Muscle layer of duodenum (tissue), 2 donors: ENCODE measurements at regions not wholly inside any gene's neighbourhood (a gene's known extent, or its start where the extent isn't known, plus 50 kb on each side); places are given as distances from the start of the nearest gene placed in this dataset.
"Not testable (repeated sequence)": the region's sequence is repeated elsewhere in the genome, so short reads cannot be mapped to it uniquely, and the experiment has no call there.

Experiments
- H3K27ac ChIP-seq: one replicate; pipeline ENCODE4 v1.7.0; 2013; ENCODE audit warnings: mild to moderate bottlenecking, low read length
- H3K27me3 ChIP-seq: one replicate; pipeline ENCODE4 v1.7.0; 2013; ENCODE audit warnings: low read depth, mild to moderate bottlenecking, control low read depth, low read length
- H3K36me3 ChIP-seq, 2 donors: one replicate each; pipeline ENCODE4 v1.7.0; 2013; ENCODE audit warnings: low read length in 2 of 2, control low read depth in 1 of 2, mild to moderate bottlenecking in 1 of 2; ENCODE audit not compliant: insufficient read depth in 2 of 2, control insufficient read depth in 1 of 2
- H3K4me1 ChIP-seq, 2 donors: one replicate each; pipeline ENCODE4 v1.7.0; 2013; ENCODE audit warnings: low read length in 2 of 2, mild to moderate bottlenecking in 2 of 2, control low read depth in 1 of 2, moderate library complexity in 1 of 2; ENCODE audit not compliant: insufficient read depth in 2 of 2, control insufficient read depth in 1 of 2
- H3K4me3 ChIP-seq, 2 donors: one replicate each; pipeline ENCODE4 v1.7.0; 2013; ENCODE audit warnings: low read length in 2 of 2, low read depth in 1 of 2, mild to moderate bottlenecking in 1 of 2
- H3K9me3 ChIP-seq, 2 donors: one replicate each; pipeline ENCODE4 v1.7.0; 2013; ENCODE audit warnings: low read length in 2 of 2, control low read depth in 1 of 2, mild to moderate bottlenecking in 1 of 2; ENCODE audit not compliant: control insufficient read depth in 1 of 2
- donor health status: healthy.

DNA sequence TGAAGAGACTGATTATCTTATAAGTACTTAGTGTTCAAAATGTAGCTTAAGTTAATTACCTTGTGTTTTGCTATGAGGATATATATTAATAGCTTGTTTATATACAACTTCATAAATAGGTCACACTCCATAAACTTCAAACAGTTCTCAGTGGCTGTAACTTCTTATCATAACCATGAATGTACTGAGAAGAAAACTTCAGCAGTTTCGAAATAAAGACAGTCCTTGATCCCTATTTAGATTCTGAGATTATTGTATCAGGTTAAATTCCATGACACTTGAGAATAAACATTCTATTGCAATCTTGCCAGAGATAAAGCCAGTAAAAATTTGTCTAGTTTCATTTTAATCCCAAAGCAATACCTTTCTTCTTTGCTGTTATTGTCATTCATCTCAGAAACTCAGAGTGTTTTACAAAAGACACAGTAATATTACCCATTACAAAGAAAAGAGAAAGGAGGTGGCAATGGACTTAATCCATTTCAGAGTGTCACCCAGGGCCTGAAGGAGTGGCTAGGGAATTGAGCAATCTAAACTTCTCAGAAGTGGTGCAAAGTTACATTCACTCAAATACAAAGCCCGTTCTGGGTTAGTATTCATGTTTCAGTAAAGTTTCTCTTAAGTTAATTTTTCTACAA lies 403.6 kb downstream of the SEMA3D start:
- no peaks in the 10 kb centered on the region for H3K4me1 ChIP-seq
- H3K27me3 ChIP-seq: no peaks in the 10 kb centered on the region
- H3K4me3 ChIP-seq: peak overlapping the region in 1 of 2 donors; percentile 31
- H3K36me3 ChIP-seq: no peaks in the 10 kb centered on the region
- H3K27ac ChIP-seq: no peak overlapping the region
- H3K9me3 ChIP-seq: no peaks in the 10 kb centered on the region

DNA sequence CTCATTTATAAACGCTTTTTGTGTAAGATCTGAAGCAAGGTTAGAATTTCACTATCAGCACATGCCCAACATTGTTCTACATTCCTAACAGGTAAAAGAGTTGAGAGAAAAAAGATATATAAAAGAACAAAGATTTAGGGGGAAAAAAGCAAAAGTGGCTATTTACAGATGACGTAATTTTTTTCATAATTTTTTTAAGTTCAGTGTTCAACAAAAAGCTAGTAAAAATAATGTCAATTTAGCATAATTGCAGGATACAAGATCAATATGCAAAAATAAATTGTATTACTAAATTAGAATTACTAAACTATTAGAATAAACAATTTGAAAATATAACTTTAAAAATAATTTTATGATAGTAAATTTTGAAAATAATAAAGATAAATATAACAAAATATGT lies 405.0 kb downstream of the SEMA3D start:
- H3K9me3 ChIP-seq: no peaks in the 10 kb centered on the region
- no peak overlapping the region for H3K4me3 ChIP-seq
- H3K27me3 ChIP-seq: no peaks in the 10 kb centered on the region
- H3K4me1 ChIP-seq: no peaks in the 10 kb centered on the region
- H3K36me3 ChIP-seq: no peaks in the 10 kb centered on the region
- no peak overlapping the region for H3K27ac ChIP-seq

DNA sequence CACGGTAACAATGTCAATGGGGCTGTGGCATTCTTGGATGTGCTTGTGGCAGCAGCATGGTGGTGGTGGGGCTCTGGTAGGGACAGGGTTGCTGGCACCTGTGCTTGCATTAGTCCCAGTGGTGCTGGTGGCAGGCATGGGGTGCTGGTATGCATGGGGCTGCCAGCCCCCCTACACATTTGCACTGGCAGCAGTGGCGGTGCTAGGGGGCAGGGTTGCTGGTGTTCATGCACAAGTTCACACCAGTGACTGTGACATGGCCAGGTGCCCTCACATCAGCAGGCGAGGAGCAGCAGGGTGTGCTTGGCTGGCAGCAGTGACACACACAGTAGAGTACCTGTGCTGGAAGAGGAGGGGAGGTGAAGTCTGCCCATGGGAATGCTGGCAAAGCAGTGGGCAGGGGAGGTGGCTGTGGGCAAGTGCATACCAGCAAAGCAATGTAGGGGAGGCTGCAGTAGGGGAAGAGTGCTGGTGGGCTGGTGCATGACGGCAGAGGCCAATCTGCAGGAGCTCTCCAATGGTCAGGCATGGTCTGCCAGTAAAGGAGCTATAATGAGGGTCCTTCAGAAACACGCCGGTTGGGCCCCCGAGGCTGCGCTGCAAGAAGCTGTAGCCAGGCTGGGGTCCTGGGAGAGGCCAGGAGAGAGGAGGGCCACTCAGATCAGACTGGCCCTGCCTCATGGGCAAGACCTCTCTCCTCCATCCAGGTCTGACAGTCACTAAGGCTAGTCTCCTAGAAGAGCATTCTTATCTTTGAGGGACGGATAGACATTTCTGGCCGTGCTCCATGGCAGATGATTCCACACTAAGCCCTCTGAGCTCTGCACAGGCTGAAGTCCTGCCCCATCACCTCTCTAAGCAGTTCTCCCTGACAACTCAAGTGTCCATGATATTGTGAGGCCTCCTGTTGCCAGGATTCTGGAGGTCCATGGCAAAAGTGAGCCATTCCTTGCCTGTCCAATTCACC lies 406.4 kb downstream of the SEMA3D start:
- Histone ChIP-seq H3K27ac (no peak overlapping the region), H3K4me3 (no peak overlapping the region), H3K4me1 (no peaks in the 10 kb centered on the region), H3K27me3 (no peaks in the 10 kb centered on the region), H3K36me3 (no peaks in the 10 kb centered on the region), H3K9me3 (no peaks in the 10 kb centered on the region)

DNA sequence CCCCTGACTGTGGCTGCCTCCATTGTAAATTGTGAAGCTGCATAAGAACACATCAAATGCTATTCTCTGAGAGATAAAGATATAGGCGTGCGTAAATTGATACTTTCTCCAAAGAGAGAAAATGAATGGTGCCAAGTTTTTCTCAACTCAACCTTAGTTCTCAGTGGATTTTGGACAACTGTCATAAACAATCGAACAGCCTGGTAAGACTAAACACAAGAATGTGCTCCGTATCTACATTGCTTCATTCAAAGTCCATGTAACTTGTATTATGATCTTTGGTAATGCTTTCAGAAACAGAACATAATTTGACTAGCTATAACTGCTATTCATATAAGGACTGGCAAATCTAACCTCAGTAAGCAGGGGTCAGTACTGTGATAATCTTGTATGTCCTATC lies 429.1 kb downstream of the SEMA3D start:
- H3K36me3 ChIP-seq: no peaks in the 10 kb centered on the region
- H3K4me3 ChIP-seq: no peak overlapping the region
- no peaks in the 10 kb centered on the region for H3K27me3 ChIP-seq
- no peak overlapping the region for H3K27ac ChIP-seq
- H3K9me3 ChIP-seq: no peaks in the 10 kb centered on the region
- no peaks in the 10 kb centered on the region for H3K4me1 ChIP-seq

DNA sequence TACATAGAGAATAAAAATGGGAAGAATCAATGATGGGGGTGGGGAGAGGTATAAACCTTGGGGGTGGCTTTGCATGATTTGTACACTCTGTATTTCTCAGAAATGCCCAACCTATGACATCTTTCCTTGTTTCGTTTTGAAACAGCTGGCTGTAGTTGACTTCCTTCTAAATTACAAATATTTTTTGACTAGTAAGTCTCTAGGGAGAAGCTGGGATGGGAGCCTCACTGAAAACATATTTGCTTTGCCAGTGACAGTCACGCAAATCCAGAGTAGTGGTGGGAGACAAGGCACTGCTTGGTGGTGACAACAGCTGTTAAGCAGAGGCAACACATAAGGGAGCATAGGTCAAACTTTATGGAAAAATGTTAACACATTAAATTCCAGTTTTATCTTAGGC lies 440.5 kb downstream of the SEMA3D start:
- no peak overlapping the region for H3K27ac ChIP-seq
- peak overlapping the region in 1 of 2 donors; percentile 4 for H3K4me3 ChIP-seq
- no peaks in the 10 kb centered on the region for H3K9me3 ChIP-seq
- no peaks in the 10 kb centered on the region for H3K4me1 ChIP-seq
- H3K27me3 ChIP-seq: no peaks in the 10 kb centered on the region
- H3K36me3 ChIP-seq: no peaks in the 10 kb centered on the region

- Histone ChIP-seq H3K4me3 (no peak overlapping the region), H3K4me1 (no peaks in the 10 kb centered on the region), H3K36me3 (no peaks in the 10 kb centered on the region), H3K27me3 (no peaks in the 10 kb centered on the region), H3K9me3 (no peaks in the 10 kb centered on the region), H3K27ac (no peak overlapping the region)
Measured at GRCh38 chr7:84744385-84744784, 442.5 kb downstream of the SEMA3D start.

DNA sequence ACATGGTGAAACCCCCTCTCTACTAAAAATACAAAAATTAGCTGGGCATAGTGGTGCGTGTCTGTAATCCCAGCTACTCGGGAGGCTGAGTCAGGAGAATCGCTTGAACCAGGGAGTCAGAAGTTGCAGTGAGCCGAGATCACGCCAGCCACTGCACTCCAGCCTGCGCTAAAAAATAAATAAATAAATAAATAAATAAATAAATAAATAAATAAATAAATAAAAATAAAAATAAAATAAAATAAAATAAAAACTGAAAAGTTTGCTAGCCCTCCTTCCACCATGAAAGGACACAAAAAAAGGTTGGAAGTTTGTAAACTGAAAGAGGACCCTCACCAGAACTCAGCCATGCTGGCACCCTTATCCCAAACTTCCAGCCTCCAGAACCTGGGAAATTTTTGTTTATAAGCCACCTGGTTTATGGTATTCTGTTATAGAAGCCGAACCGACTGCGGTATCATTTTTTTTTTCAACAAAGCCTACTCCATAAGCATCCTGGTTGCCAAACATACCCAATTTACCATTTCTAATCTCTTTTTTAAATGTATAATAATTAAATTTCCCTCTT lies 448.2 kb downstream of the SEMA3D start:
- H3K4me3 ChIP-seq: no peak overlapping the region
- H3K36me3 ChIP-seq: no peaks in the 10 kb centered on the region
- no peaks in the 10 kb centered on the region for H3K9me3 ChIP-seq
- no peaks in the 10 kb centered on the region for H3K4me1 ChIP-seq
- H3K27me3 ChIP-seq: no peaks in the 10 kb centered on the region
- H3K27ac ChIP-seq: no peak overlapping the region

DNA sequence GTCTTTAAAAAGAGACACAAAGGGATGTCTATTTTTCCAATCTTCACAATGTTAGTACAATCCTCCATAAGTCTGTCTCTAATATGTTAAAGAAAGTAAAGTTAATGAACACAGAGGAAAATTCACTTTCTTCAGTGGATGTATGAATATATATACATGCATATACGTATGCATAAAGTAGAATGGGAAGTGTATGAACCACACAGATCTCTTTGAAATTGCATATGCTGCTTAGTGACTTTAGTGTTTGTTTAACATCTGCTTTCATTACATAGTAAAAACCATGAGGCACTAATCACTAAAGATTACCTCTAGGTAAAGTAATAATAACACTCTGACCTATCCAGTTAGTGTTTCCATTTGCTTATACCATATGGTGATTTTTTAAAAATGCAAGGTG lies 451.2 kb downstream of the SEMA3D start:
- Histone ChIP-seq H3K27me3 (no peaks in the 10 kb centered on the region), H3K4me1 (no peaks in the 10 kb centered on the region), H3K36me3 (no peaks in the 10 kb centered on the region), H3K9me3 (peaks cover 0 to 3% of the 10 kb centered on the region in 2 donors), H3K4me3 (no peak overlapping the region), H3K27ac (no peak overlapping the region)

GRCh38 chr7:84735011-84735410 lies 451.8 kb downstream of the SEMA3D start:
- Histone ChIP-seq H3K36me3 (no peaks in the 10 kb centered on the region), H3K4me3 (no peak overlapping the region), H3K27me3 (no peaks in the 10 kb centered on the region), H3K27ac (no peak overlapping the region), H3K4me1 (no peaks in the 10 kb centered on the region), H3K9me3 (peaks cover 0 to 3% of the 10 kb centered on the region in 2 donors)

GRCh38 chr7:84733976-84734375 lies 452.9 kb downstream of the SEMA3D start:
- not testable (repeated sequence) for H3K4me3 ChIP-seq, H3K27ac ChIP-seq, H3K4me1 ChIP-seq, H3K9me3 ChIP-seq, H3K27me3 ChIP-seq, H3K36me3 ChIP-seq

GRCh38 chr7:84730864-84731263 lies 456.0 kb downstream of the SEMA3D start:
- H3K27me3 ChIP-seq, H3K4me1 ChIP-seq, H3K36me3 ChIP-seq, H3K27ac ChIP-seq, H3K4me3 ChIP-seq, H3K9me3 ChIP-seq: not testable (repeated sequence)
